Fibroblast of pulmonary artery (primary cell): ENCODE measurements at regions not wholly inside any gene's neighbourhood (a gene's known extent, or its start where the extent isn't known, plus 50 kb on each side); places are given as distances from the start of the nearest gene placed in this dataset.

Source experiments
- DNase-seq: peaks from one replicate; pipeline ENCODE4 v3.0.0-alpha.2; 2010; ENCODE audit warnings: low read depth
- H3K4me3 ChIP-seq: replicated peaks from 2 replicates; pipeline ENCODE4 v1.5.1; 2011; ENCODE audit warnings: low read depth, mild to moderate bottlenecking, control low read depth, low read length, moderate library complexity
- TF ChIP-seq, protein P1 (sequence below): IDR thresholded peaks from 2 replicates; pipeline ENCODE4 v1.5.1; 2011; ENCODE audit warnings: mild to moderate bottlenecking, control low read depth, low read length, inconsistent platforms; ENCODE audit errors: missing control alignments

DNA sequence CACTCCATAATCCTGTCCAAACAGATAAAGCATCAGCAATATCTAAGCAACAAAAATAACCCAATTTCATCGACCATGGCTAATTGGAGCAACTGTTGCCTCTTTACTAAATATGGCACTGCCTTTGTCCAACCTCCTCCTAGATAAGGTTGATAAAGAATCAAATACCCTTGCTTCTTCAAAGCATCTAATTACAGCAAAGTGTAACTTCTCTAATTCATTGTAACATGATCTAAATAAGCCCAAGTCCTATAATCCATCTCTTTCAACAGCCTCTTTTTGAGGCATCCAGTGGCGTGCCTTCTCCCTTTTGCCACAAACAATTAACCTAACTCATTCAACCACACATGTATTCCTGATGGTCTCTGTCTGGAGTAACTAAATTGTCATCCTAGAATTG is 81.7 kb upstream of the KLHL1 start:
- TF ChIP-seq, protein P1, sequence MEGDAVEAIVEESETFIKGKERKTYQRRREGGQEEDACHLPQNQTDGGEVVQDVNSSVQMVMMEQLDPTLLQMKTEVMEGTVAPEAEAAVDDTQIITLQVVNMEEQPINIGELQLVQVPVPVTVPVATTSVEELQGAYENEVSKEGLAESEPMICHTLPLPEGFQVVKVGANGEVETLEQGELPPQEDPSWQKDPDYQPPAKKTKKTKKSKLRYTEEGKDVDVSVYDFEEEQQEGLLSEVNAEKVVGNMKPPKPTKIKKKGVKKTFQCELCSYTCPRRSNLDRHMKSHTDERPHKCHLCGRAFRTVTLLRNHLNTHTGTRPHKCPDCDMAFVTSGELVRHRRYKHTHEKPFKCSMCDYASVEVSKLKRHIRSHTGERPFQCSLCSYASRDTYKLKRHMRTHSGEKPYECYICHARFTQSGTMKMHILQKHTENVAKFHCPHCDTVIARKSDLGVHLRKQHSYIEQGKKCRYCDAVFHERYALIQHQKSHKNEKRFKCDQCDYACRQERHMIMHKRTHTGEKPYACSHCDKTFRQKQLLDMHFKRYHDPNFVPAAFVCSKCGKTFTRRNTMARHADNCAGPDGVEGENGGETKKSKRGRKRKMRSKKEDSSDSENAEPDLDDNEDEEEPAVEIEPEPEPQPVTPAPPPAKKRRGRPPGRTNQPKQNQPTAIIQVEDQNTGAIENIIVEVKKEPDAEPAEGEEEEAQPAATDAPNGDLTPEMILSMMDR = no peak
- DNase-seq = no peak

DNA sequence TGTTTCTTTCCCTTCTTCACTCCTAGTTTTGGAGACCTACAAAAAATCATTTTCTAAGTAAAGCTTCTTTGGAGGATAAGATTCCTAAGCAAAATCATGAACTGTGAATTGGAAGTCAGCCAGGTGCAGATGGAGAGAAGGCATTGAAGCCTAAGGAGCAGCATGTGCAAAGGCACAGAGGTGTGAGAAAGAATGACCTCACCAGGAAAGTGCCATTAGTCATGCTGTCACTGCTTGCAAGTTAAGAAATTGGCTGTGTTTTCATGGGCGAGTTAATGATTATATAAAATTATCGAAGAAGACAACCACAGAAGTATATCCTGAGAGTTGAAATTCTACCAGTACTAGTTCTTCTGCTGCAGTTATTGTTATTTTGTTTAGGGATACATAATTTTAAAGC is 80.3 kb upstream of the KLHL1 start:
- no peak for DNase-seq
- H3K4me3 ChIP-seq = no peak overlapping the region
- TF ChIP-seq, protein P1 = no peak

More for the DNA sequence above, 81.7 kb upstream of the KLHL1 start:
- no peak overlapping the region for H3K4me3 ChIP-seq

DNA sequence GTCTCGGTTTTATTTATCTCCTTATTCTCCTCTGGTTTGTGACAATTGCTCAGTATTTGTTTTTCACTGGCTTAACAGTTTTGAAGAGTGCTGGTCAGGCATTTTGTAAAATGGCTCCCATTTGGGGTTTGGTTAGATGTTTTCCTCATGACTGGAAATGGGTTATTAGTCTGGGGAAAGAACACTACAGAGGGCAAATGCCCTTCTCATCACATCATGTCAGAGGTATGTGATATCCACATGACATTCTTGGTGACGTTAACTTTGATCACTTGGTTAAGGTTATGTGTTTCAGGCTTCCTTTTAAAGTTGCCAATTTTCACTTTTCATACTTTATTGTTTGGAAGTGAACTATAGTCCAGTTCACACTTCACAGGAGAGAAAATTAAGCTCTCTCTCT is 74.8 kb upstream of the KLHL1 start:
- no peak for DNase-seq
- no peak overlapping the region for H3K4me3 ChIP-seq
- TF ChIP-seq, protein P1 = no peak
